AG04449 (cell line): ENCODE measurements at regions not wholly inside any gene's neighbourhood (a gene's known extent, or its start where the extent isn't known, plus 50 kb on each side); places are given as distances from the start of the nearest gene placed in this dataset.
"Not testable (repeated sequence)": the region's sequence is repeated elsewhere in the genome, so short reads cannot be mapped to it uniquely, and the experiment has no call there.

Experiments used
- CTCF ChIA-PET: fragments of 350-600 bp; formaldehyde crosslinking; extraction: SDS; loops from one replicate; lab custom pipeline; 2021; ENCODE audit warnings: antibody characterized with exemption; lab: Yijun Ruan, JAX
- POLR2A ChIA-PET: fragments of 400-600, 350-600 bp; formaldehyde crosslinking; extraction: SDS; loops from one replicate; lab custom pipeline; 2020; ENCODE audit warnings: antibody characterized with exemption, inconsistent platforms; lab: Yijun Ruan, JAX
- DNase-seq: peaks from one replicate; pipeline ENCODE4 v3.0.0-alpha.2; 2010; ENCODE audit warnings: low read depth, low spot score
- H3K4me3 ChIP-seq: 2 replicates; pipeline ENCODE4 v1.5.1; 2011; ENCODE audit warnings: low read depth, mild to moderate bottlenecking, control low read depth, low read length
- TF ChIP-seq, protein P1 (sequence below): IDR thresholded peaks from one replicate; pipeline ENCODE4 v1.5.1; 2011; ENCODE audit warnings: mild to moderate bottlenecking, moderate library complexity, low read length, control low read depth, inconsistent platforms; ENCODE audit not compliant: insufficient read depth; ENCODE audit errors: missing control alignments

DNA sequence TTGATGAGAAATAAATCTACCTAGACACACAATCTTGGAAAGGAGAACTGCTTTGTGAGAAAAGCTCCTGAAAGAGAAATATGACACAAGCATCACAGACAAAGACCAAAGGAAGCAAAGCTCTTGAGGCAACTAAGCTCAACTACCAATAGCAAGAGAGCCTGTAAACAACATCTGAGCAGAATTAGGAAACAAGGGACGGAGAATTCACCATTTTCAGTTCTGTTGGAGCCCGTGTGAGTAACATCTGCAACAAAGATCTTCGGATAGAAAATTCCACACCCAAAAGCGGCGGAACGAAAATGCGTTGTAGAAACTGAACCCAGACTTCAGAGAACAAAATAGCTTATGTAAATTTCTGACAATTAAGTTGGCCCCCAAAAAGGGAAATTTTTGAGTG, 909.9 kb upstream of the MBL2 start:
- H3K4me3 ChIP-seq, result no peak overlapping the region
- TF ChIP-seq, protein P1, sequence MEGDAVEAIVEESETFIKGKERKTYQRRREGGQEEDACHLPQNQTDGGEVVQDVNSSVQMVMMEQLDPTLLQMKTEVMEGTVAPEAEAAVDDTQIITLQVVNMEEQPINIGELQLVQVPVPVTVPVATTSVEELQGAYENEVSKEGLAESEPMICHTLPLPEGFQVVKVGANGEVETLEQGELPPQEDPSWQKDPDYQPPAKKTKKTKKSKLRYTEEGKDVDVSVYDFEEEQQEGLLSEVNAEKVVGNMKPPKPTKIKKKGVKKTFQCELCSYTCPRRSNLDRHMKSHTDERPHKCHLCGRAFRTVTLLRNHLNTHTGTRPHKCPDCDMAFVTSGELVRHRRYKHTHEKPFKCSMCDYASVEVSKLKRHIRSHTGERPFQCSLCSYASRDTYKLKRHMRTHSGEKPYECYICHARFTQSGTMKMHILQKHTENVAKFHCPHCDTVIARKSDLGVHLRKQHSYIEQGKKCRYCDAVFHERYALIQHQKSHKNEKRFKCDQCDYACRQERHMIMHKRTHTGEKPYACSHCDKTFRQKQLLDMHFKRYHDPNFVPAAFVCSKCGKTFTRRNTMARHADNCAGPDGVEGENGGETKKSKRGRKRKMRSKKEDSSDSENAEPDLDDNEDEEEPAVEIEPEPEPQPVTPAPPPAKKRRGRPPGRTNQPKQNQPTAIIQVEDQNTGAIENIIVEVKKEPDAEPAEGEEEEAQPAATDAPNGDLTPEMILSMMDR, result no peak
- POLR2A ChIA-PET, result no interaction called here
- CTCF ChIA-PET, result no interaction called here
- DNase-seq, result no peak

DNA sequence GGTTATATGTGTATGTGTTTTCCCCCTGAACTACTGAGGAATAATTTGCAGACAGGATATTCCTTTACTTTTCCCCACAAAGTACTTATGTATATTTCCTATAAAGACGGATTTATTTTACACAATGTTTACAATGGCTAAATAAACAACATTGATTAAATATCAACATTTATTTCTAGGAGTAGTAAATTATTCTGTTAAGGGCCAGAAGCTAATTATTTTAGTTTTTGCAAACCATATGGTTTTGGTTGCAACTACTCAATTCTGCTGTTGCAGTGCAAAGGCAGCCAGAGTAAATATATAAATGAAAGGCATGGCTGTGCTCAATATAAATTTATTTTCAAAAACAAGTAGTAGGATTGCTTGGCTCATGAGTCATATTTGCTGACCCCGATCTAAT, 907.1 kb upstream of the MBL2 start:
- CTCF ChIA-PET, result no interaction called here
- POLR2A ChIA-PET, result no interaction called here
- no peak overlapping the region for H3K4me3 ChIP-seq
- TF ChIP-seq, protein P1, result no peak
- DNase-seq, result no peak

DNA sequence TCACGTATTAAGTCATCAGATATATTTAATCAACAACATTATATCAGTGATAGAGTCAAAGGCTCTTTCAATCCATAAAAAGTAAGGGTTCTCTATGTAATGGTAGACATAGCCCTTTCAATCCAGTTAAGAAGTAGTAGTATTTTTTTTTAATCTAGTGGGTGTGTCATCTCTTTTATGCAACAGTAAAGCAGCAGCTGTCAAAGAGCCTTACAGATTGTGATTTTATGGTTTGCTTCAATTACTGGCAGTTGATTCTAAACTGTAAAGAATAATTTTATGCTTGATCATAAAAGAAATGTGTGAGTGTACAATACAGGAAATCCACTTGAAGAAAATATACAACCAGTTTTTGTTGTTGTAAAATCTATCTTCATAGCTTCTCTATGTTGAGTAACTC, 902.6 kb upstream of the MBL2 start:
- ChIA-PET POLR2A (no interaction called here), CTCF (no interaction called here)
- no peak overlapping the region for H3K4me3 ChIP-seq
- TF ChIP-seq, protein P1, result no peak
- DNase-seq, result no peak

DNA sequence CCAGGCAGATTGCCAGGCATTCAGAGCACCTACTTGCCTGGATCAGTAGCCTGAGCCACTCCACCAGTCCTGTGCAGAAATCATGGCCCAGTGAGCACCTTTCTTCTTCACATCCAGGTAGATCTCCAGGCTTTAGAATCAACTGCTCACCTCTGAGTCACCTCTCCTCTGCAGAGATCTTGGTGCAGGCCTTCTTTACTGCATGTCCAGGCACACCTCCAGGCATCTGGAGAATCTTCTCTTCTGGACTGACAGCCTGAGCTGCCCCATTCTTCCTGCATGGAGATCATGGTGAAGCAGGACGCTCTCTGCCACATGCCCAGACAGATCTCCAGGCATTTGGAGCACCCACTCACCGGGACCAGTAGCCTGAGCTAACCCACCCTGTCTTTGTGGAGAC, 894.5 kb upstream of the MBL2 start:
- POLR2A ChIA-PET, result no interaction called here
- H3K4me3 ChIP-seq, result no peak overlapping the region
- CTCF ChIA-PET, result no interaction called here
- DNase-seq, result no peak
- TF ChIP-seq, protein P1, result no peak

DNA sequence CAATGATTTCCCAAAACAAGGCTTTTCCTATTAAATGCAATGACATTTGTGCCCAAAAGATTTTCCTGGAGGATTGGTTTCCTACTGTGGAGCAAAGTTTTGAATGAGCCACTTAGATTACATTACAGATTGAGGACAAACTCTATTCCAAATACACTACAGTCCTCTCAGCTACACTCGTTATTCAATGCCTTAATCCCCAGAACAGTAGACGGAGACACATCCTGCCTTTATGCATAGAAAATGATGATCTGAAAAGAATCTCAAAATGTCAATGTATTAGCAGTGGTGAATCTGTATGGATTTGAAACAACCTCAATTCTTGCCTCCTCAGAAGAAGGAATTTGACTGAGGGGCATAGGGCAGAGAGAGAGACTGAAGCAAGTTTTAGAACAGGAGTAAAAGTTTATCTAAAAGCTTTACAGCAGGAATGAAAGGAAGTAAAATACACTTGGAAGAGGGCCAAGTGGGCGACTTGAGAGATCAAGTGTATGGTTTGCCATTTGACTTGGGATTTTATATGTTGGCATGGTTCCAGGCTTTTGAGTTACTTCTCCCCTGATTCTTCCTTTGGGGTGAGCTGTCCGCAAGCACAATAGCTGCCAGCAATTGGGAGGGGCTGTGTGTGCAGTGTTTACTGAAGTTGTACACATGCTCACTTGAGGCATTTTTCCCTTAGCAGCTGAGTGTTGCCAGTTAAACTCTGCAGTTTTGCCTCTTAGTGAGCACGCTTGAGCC, 891.9 kb upstream of the MBL2 start:
- ChIA-PET CTCF (no interaction called here), POLR2A (no interaction called here)
- DNase-seq, result no peak
- TF ChIP-seq, protein P1, result no peak
- H3K4me3 ChIP-seq, result no peak overlapping the region

DNA sequence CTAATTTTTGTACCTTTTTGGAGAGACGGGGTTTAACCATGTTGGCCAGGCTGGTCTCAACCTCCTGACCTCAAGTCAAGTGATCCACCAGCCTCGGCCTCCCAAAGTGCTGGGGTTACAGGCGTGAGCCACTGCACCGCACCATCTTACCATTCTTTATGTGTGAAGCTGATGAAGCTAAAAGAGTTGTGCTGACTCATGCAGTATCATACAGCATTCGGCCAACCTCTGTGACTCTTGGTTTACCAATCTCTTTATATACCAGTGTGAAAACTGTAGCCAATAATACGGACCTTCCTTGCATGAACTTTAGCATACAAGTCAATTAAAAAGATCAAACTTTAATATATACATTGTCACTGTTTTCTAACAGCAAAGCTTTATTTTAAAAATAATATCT, 878.2 kb upstream of the MBL2 start:
- POLR2A ChIA-PET, result no interaction called here
- DNase-seq, result no peak
- TF ChIP-seq, protein P1, result no peak
- no peak overlapping the region for H3K4me3 ChIP-seq
- CTCF ChIA-PET, result no interaction called here

DNA sequence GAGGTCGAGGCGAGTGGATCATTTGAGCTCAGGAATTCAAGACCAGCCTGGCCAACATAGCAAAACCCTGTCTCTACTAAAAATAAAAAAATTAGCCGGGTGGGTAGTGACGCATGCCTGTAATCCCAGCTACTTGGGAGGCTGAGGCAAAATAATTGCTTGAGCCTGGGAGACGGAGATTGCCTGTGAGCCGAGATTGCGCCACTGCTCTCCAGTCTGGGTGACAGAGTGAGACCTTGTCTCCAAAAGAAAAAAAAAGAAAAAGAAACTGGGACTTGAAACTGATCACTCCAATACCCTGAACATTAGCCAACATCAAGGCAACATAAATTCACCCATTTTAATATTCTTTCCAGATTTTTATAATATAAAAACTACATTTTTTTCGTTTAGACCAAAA, 874.6 kb upstream of the MBL2 start:
- H3K4me3 ChIP-seq, POLR2A ChIA-PET, CTCF ChIA-PET, DNase-seq: not testable (repeated sequence)
